HG03520 (cell line): ENCODE measurements at regions not wholly inside any gene's neighbourhood (a gene's known extent, or its start where the extent isn't known, plus 50 kb on each side); places are given as distances from the start of the nearest gene placed in this dataset.
"Not testable (repeated sequence)": the region's sequence is repeated elsewhere in the genome, so short reads cannot be mapped to it uniquely, and the experiment has no call there.

Experiments
- ATAC-seq: cut with Tn5 transposase; IDR thresholded peaks from one replicate; pipeline ENCODE4 v1.9.1; 2021; ENCODE audit warnings: mild to moderate bottlenecking, moderate library complexity; ENCODE audit not compliant: unreplicated experiment

GRCh38 chr12:69028941-69029729, 96.2 kb upstream of the CPM start:
- no peak for ATAC-seq

GRCh38 chr12:69030321-69030720, 97.3 kb upstream of the CPM start:
- ATAC-seq = no peak

- no peak for ATAC-seq
Measured at GRCh38 chr12:69036533-69036932, 103.6 kb upstream of the CPM start.

DNA sequence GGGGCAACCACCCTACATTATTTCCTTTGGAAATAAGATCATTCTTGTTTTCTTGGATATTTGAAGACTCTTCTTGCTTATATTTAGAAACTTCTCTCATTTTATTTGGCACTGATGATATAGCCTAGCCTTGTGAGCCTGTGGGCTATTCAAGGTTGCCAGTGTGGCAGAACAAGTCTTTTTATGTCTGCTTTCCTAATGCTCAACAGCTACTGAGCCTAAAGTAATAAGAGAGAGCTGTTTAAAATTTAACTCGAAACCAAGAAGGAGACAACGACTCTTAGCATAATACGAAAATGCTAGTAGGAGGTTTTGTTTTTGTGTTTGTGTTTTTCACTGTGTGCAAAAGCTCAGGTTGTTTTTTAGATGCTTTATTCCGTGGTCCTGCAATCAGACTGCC, 104.0 kb upstream of the CPM start:
- no peak for ATAC-seq

- no peak for ATAC-seq
Measured at GRCh38 chr12:69039911-69040310, 106.9 kb upstream of the CPM start.

DNA sequence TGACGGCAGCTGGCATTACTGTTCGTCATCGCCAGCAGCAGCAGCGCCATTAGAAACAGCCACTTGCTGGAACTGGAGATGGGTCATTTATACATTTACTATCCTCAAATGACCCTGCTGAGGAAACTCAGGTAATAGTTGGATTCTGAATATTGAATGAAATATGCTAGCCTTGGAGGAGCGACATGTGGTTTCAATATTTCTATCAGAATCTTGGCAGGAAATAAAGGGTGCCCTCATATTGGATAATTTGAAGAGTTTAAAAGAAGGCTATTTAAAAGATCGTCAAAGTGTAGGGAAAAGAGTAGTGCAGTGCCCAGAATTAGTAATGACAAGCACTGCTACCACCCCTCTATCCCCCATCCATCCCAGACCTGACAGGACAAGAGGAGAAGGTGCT, 109.6 kb upstream of the CPM start:
- no peak for ATAC-seq

GRCh38 chr12:69042970-69043369, 110.0 kb upstream of the CPM start:
- ATAC-seq = no peak

- ATAC-seq = no peak
Measured at GRCh38 chr12:69044887-69045286, 111.9 kb upstream of the CPM start.

DNA sequence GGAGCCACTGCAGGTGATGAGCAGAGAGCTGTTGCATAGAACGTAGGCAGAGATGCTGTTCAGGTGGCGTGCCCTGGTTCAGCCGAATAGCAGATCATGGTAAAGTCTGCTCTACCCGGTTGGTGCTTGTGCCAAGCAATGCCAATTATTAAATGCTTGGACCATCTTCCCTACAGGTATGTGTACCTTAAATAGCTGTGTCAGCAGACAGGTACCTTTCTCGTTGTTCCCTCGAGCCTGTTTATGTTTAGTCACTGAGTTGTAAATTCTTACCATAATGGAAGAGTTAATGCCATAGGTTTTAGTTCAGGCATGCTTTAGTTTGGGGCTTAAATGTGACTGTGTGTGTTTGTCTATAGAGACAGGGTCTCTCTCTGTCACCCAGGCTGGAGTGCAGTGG, 112.5 kb upstream of the CPM start:
- no peak for ATAC-seq

DNA sequence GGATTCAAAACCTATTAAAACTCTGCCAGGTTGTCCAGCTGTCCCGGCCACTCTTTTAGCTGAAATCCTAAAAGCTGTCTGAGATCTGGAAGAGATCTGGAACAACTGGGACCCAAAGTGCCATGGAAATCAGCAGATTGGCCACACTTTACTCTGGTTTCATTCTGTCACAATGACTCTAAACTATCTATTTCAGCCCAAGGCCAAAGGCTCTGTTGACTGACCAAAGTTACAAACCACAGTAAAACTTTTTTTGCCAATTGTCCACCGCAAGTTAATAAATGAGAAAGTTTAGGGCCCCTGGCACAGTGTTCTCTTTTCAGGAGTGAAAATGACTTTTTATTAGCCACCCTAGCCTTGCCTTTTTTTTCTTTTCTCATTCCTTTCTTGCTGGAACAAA, 113.4 kb upstream of the CPM start:
- ATAC-seq = no peak

GRCh38 chr12:69046920-69047319, 113.9 kb upstream of the CPM start:
- no peak for ATAC-seq

DNA sequence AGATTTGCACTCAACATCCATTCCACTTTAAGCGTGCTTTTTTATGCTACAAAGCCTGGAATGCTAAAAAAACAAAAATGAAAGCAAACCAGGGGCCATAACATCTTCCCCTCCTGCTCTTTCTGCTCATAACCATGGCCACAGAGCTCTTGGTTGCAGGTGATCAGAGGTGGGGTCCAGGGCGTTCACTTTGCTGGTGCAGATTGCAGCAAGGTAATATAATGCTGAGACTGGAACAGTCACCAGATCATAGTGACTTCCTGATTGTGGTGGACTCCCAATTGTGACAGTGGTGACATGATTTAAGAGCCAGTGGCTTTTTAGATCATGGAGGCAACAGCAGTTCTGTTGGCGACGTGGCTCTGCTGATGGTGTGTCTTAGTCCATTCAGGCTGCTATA, 115.0 kb upstream of the CPM start:
- ATAC-seq = no peak

- not testable (repeated sequence) for ATAC-seq
Measured at GRCh38 chr12:69049855-69050254, 116.9 kb upstream of the CPM start.

DNA sequence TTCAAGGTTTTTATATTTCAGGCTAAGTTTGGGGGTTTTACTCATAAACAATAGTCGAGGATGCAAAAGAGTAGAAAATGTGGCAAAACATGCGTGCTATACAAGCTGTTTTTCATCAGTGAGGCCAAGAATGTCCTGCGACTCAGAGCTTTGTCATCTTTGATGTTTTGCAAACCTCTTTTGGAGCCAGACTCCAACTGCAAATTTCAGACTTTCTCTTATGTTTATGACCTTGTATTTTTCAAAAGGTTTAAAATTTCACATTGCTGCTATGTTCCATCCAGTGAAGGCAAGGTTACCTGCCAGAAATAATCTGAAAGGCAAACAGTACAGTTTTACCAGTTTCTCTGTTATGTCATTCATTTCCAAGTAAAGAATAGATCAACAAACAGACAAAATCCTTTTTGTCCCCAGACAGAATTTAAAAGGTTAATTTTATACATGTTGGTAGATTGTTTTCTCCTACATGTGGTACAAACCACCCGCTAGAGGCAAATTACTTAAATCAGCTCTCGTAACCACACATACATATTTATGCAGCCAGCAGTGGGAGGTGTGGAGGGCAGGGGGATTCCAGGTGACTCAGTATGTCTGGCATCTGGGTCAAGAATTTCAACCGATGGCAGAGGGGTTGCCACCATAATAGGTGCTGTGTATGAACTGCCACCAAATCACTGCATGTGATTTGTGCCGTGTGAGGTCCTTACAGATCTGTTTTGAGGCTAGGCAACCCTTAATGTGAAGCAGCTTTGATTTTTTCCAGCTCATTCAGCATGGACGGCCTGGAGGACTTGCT, 119.8 kb upstream of the CPM start:
- no peak for ATAC-seq

GRCh38 chr12:69054343-69055056, 121.5 kb upstream of the CPM start:
- no peak for ATAC-seq

- ATAC-seq = no peak
Measured at GRCh38 chr12:69055280-69055679, 122.3 kb upstream of the CPM start.

- no peak for ATAC-seq
Measured at GRCh38 chr12:69055706-69056105, 122.7 kb upstream of the CPM start.

GRCh38 chr12:69056743-69057515, 124.0 kb upstream of the CPM start:
- ATAC-seq = no peak

GRCh38 chr12:69057742-69058141, 124.8 kb upstream of the CPM start:
- no peak for ATAC-seq

DNA sequence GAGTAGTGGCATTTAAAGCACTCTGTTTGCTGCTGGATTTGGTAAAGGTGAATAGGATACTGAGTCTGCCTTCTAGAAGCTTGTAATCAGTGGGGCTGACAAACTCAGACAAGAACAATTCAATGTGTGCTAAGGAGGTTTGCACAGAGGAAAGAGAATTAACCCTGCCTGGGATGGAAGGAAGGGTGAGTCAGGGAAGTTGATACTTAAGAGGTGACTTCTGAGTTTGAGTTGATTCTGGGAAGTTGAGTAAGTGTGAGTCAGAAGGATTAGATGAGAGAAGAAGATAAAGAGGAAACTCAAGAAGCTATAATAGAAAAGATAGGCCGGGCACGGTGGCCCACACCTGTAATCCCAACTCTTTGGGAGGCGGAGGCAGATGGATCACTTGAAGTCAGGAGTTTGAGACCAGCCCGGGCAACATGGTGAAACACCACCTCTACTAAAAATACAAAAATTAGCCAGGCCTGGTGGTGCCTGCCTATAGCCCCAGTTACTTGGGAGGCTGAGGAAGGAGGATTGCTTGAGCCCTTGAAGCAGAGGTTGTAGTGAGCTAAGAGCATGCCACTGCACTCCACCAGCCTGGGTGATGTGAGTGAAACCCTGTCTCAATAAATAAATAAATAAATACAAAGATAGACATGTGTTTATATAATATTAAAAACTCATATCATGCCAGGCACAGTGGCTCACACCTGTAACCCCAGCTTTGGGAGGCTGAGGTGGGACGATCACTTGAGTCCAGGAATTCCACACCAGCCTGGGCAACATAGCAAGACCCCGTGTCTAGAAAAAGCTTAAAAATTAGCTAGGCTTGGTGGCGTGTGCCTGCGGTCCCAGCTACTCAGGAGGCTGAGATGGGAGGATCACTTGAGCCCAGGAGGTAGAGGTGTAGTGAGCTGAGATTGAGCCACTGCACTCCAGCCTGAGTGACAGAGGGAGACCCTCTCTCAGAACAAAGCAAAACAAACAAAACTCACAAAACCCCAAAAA, 126.8 kb upstream of the CPM start:
- ATAC-seq = no peak
